ENCODE measurements at regions not wholly inside any gene's neighbourhood (a gene's known extent, or its start where the extent isn't known, plus 50 kb on each side); places are given as distances from the start of the nearest gene placed in this dataset.

DNA sequence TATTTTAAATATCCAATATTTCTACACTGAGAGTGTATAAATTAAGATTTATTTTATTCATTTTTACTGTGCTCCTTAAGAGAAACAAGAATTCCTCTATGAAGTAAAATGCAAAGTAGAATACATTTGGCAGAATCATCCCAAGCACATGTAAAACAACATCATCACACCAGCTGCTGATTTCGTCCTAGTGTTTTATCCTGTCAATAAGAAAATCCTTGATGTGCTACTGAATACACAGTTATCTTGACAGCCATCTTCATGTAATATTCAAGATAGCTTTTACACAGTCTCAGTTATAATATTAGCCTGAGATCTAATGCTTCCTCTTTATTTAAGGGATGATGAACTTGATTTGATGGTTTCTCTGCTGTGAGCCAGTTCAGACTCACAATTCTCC, 282.4 kb downstream of the MZT1 start:
- no peak for TF ChIP-seq CTCF (IDR thresholded peaks at IDR 0.05; ENCODE audit: low read length)
- TF ChIP-seq EZH2 (IDR thresholded peaks at IDR 0.05; ENCODE audit: borderline replicate concordance, low read length): no peak

Data from OCI-LY1 (cell line).